A549 (cell line): ENCODE measurements at regions not wholly inside any gene's neighbourhood (a gene's known extent, or its start where the extent isn't known, plus 50 kb on each side); places are given as distances from the start of the nearest gene placed in this dataset.

Experiments
- ATAC-seq, 2 experiments: fragments of 200-7000 bp in 1 of 2; fragments of >200 bp in 1 of 2; cut with Nextera tagmentation in 1 of 2; cut with Tn5 transposase in 1 of 2; 3 replicates each; pipeline versions ENCODE4 v1.8.0 to v1.9.1; 2018 to 2020; ENCODE audit warnings: mild to moderate bottlenecking in 1 of 2, moderate library complexity in 1 of 2
- CTCF ChIA-PET: fragments of 300-600 bp; sonication (Branson Sonifier 250); formaldehyde crosslinking; extraction: SDS; loops from one replicate; lab custom pipeline; 2021; ENCODE audit warnings: antibody characterized with exemption, inconsistent platforms; lab: Yijun Ruan, JAX
- POLR2A ChIA-PET: fragments of 350-600 bp; formaldehyde crosslinking; extraction: SDS; loops from one replicate; lab custom pipeline; 2021; ENCODE audit warnings: antibody characterized with exemption, inconsistent platforms; lab: Yijun Ruan, JAX
- DNase-seq, 2 experiments: peaks; one replicate each; pipeline versions ENCODE4 v3.0.0 to v3.0.0-alpha.2; 2011 to 2016; ENCODE audit warnings: low read depth in 1 of 2, low spot score in 1 of 2
- FAIRE-seq: peaks from 2 replicates; lab custom pipeline; 2011; peaks lifted over from hg19 to GRCh38; lab: Jason Lieb, UNC
- H3K27ac ChIP-seq, 2 experiments: fragments of >200 bp; sonication (Bioruptor Twin); formaldehyde crosslinking; 3 replicates each; pipeline ENCODE4 v1.5.1; 2016 to 2017
- H3K4me1 ChIP-seq: fragments of >200 bp; sonication (Bioruptor Twin); formaldehyde crosslinking; 3 replicates; pipeline ENCODE4 v1.6.1; 2016
- H3K4me2 ChIP-seq: fragments of >200 bp; sonication (Bioruptor Twin); formaldehyde crosslinking; 3 replicates; pipeline ENCODE4 v1.6.1; 2016
- H3K4me3 ChIP-seq: fragments of >200 bp; sonication (Bioruptor Twin); formaldehyde crosslinking; 3 replicates; pipeline ENCODE4 v1.5.1; 2016
- H3K9me3 ChIP-seq: fragments of >200 bp; sonication (Bioruptor Twin); formaldehyde crosslinking; 3 replicates; pipeline ENCODE4 v1.6.1; 2016
- BCL3 ChIP-seq: fragments of >200 bp; sonication (Bioruptor Twin); formaldehyde crosslinking; IDR thresholded peaks from 3 replicates; pipeline ENCODE4 v1.6.1; 2016
- CBX2 ChIP-seq: fragments of 200-600 bp; sonication (generic); IDR thresholded peaks from 2 replicates; pipeline ENCODE4 v1.6.1; 2016; ENCODE audit warnings: low read depth, mild to moderate bottlenecking, borderline replicate concordance
- CEBPB ChIP-seq, 2 experiments: fragments of >200 bp in 1 of 2; sonication (Bioruptor Twin) in 1 of 2; formaldehyde crosslinking in 1 of 2; IDR thresholded peaks; 2 replicates each; pipeline ENCODE4 v1.6.1; 2012 to 2016
- CHD4 ChIP-seq: fragments of 200-600 bp; sonication (generic); IDR thresholded peaks from 2 replicates; pipeline ENCODE4 v1.6.1; 2016; ENCODE audit warnings: antibody characterized with exemption, mild to moderate bottlenecking, borderline replicate concordance
- EHMT2 ChIP-seq: fragments of 200-600 bp; sonication (generic); IDR thresholded peaks from 2 replicates; pipeline ENCODE4 v1.6.1; 2016; ENCODE audit warnings: antibody characterized with exemption, low read depth, mild to moderate bottlenecking, moderate library complexity
- EP300 ChIP-seq, 2 experiments: fragments of >200 bp; sonication (Bioruptor Twin); formaldehyde crosslinking; IDR thresholded peaks; 2 replicates in 1 of 2; 3 replicates in 1 of 2; pipeline ENCODE4 v1.6.1; 2016 to 2017
- ESRRA ChIP-seq: fragments of 150-350 bp; IDR thresholded peaks from 2 replicates; pipeline ENCODE4 v1.6.1; 2014; ENCODE audit warnings: mild to moderate bottlenecking, low read length, borderline replicate concordance
- FOSL2 ChIP-seq, 2 experiments: fragments of 450-650 bp in 1 of 2; fragments of >200 bp in 1 of 2; sonication (Bioruptor Twin) in 1 of 2; formaldehyde crosslinking; IDR thresholded peaks; 2 replicates each; pipeline versions ENCODE4 v1.5.0 to v1.6.1; 2016 to 2020; ENCODE audit warnings: mild to moderate bottlenecking in 1 of 2, moderate library complexity in 1 of 2
- HDAC2 ChIP-seq: fragments of 200-600 bp; sonication (generic); IDR thresholded peaks from 2 replicates; pipeline ENCODE4 v1.6.1; 2016
- HES2 ChIP-seq: fragments of >200 bp; sonication (Bioruptor Twin); formaldehyde crosslinking; IDR thresholded peaks from 2 replicates; pipeline ENCODE4 v1.6.1; 2016
- HEYL ChIP-seq: fragments of 250-450 bp; sonication (Bioruptor Pico); IDR thresholded peaks from 2 replicates; pipeline ENCODE4 v1.8.0; 2021; ENCODE audit warnings: mild to moderate bottlenecking, moderate library complexity
- HOXA7 ChIP-seq: fragments of 250-450 bp; sonication (Bioruptor Pico); IDR thresholded peaks from 2 replicates; pipeline ENCODE4 v1.5.0; 2020; ENCODE audit warnings: mild to moderate bottlenecking, moderate library complexity
- HOXB13 ChIP-seq: fragments of 250-450 bp; sonication (Bioruptor Pico); IDR thresholded peaks from 2 replicates; pipeline ENCODE4 v1.5.0; 2020; ENCODE audit warnings: low read depth, mild to moderate bottlenecking, moderate library complexity
- HOXB5 ChIP-seq: fragments of 250-450 bp; sonication (Bioruptor Pico); IDR thresholded peaks from 2 replicates; pipeline ENCODE4 v1.5.0; 2020; ENCODE audit warnings: mild to moderate bottlenecking, moderate library complexity
- JUNB ChIP-seq: fragments of >200 bp; sonication (Bioruptor Twin); formaldehyde crosslinking; IDR thresholded peaks from 2 replicates; pipeline ENCODE4 v1.6.1; 2016
- MAX ChIP-seq: IDR thresholded peaks from 2 replicates; pipeline ENCODE4 v1.6.1; 2012
- NFE2L2 ChIP-seq: fragments of 150-350 bp; conservative IDR thresholded peaks from 2 replicates; pipeline ENCODE4 v1.6.1; 2014; ENCODE audit warnings: low read length
- NPAS2 ChIP-seq: fragments of 250-450 bp; sonication (Bioruptor Pico); IDR thresholded peaks from 2 replicates; pipeline ENCODE4 v1.8.0; 2022; ENCODE audit warnings: mild to moderate bottlenecking, moderate library complexity, borderline replicate concordance
- NR3C1 ChIP-seq: fragments of >200 bp; sonication (Bioruptor Twin); formaldehyde crosslinking; IDR thresholded peaks from 3 replicates; pipeline ENCODE4 v1.6.1; 2017
- PBX3 ChIP-seq: IDR thresholded peaks from 2 replicates; pipeline ENCODE4 v1.6.1; 2012
- POLR2AphosphoS2 ChIP-seq: conservative IDR thresholded peaks from 2 replicates; pipeline ENCODE4 v1.6.1; 2012; ENCODE audit warnings: low read length, improper control_type of control experiment, inconsistent platforms
- RAD21 ChIP-seq, 2 experiments: fragments of >200 bp in 1 of 2; sonication (Bioruptor Twin) in 1 of 2; formaldehyde crosslinking in 1 of 2; IDR thresholded peaks in 1 of 2; conservative IDR thresholded peaks in 1 of 2; 2 replicates in 1 of 2; 3 replicates in 1 of 2; pipeline ENCODE4 v1.6.1; 2012 to 2018; ENCODE audit warnings: inconsistent platforms in 1 of 2
- RCOR1 ChIP-seq: fragments of 150-350 bp; IDR thresholded peaks from 2 replicates; pipeline ENCODE4 v1.6.1; 2014; ENCODE audit warnings: antibody characterized with exemption, low read length, low read depth
- REST ChIP-seq: fragments of 200-600 bp; sonication (generic); IDR thresholded peaks from 2 replicates; pipeline ENCODE4 v1.6.1; 2016; ENCODE audit warnings: antibody characterized with exemption, mild to moderate bottlenecking, moderate library complexity
- whole genome bisulfite sequencing: methylation state at CpG from one replicate; pipeline ENCODE4 v1.1.6; 2017; ENCODE audit errors: missing lambda C conversion rate; 5-methylcytosine and 5-hydroxymethylcytosine counted together
- TF ChIP-seq, protein P1 (sequence below): fragments of >200 bp; sonication (Bioruptor Twin); formaldehyde crosslinking; IDR thresholded peaks from 3 replicates; pipeline ENCODE4 v1.5.1; 2016
- TF ChIP-seq, protein P2 (sequence below): fragments of 150-350 bp; IDR thresholded peaks from 2 replicates; pipeline ENCODE4 v1.6.1; 2014; ENCODE audit warnings: low read depth, mild to moderate bottlenecking, low read length

DNA sequence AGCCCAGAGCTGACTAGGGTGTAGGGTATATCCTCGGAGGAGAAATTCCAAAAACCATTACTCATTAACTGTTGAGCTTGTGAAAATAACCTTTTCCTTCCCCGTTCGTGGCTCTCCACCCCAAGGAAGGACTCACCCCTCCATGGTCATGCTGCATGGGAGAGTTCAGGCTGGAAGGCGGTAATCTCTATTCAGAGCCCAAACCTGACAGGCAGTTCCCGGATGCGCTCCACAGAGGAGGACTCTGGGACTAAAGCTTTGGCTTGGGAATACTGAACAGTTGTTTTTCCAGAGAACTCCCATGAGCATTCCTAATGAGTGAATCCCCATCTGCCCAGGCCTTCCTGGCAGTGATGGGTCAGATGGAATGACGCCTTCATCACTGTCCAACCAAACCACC lies 125.4 kb downstream of the BCOR start:
- 71% methylated on average over 7 of the region's 7 CpGs for WGBS
- TF ChIP-seq BCL3, result no peak
- TF ChIP-seq RAD21 (conservative IDR thresholded peaks at IDR 0.05 in 1 of 2, IDR thresholded peaks at IDR 0.05 in 1 of 2), result no peak
- TF ChIP-seq HES2, result no peak
- TF ChIP-seq NPAS2 (CRISPR knock-in tag), result no peak
- TF ChIP-seq HOXB5 (CRISPR knock-in tag), result no peak
- TF ChIP-seq FOSL2 (IDR thresholded peaks at IDR 0.05), result no peak
- TF ChIP-seq FOSL2 (CRISPR knock-in tag; IDR thresholded peaks at IDR 0.05), result no peak
- TF ChIP-seq MAX, result no peak
- no peak for TF ChIP-seq POLR2AphosphoS2
- no peak for TF ChIP-seq ESRRA
- no peak for TF ChIP-seq HOXA7 (CRISPR knock-in tag)
- no peak for TF ChIP-seq HDAC2
- TF ChIP-seq, protein P1, sequence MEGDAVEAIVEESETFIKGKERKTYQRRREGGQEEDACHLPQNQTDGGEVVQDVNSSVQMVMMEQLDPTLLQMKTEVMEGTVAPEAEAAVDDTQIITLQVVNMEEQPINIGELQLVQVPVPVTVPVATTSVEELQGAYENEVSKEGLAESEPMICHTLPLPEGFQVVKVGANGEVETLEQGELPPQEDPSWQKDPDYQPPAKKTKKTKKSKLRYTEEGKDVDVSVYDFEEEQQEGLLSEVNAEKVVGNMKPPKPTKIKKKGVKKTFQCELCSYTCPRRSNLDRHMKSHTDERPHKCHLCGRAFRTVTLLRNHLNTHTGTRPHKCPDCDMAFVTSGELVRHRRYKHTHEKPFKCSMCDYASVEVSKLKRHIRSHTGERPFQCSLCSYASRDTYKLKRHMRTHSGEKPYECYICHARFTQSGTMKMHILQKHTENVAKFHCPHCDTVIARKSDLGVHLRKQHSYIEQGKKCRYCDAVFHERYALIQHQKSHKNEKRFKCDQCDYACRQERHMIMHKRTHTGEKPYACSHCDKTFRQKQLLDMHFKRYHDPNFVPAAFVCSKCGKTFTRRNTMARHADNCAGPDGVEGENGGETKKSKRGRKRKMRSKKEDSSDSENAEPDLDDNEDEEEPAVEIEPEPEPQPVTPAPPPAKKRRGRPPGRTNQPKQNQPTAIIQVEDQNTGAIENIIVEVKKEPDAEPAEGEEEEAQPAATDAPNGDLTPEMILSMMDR, result no peak
- TF ChIP-seq REST, result no peak
- TF ChIP-seq CEBPB (IDR thresholded peaks at IDR 0.05), result no peak
- no peak for TF ChIP-seq CHD4
- no peak for TF ChIP-seq PBX3
- TF ChIP-seq RCOR1, result no peak
- no peak for TF ChIP-seq NR3C1
- TF ChIP-seq JUNB, result no peak
- CTCF ChIA-PET, result interaction anchor here (0.7 kb wide), 1 partner anchor 19 kb away, joined by 3 read pairs; no protein-coding TSS in a partner anchor
- POLR2A ChIA-PET, result no interaction called here
- ATAC-seq (no peak), FAIRE-seq (no peak), DNase-seq (no peak)
- H3K9me3 ChIP-seq, result peaks cover 10% of the 10 kb centered on the region
- no peak overlapping the region for H3K27ac ChIP-seq
- no peak overlapping the region for H3K4me2 ChIP-seq
- H3K4me3 ChIP-seq, result no peak overlapping the region
- peaks cover 9% of the 10 kb centered on the region for H3K4me1 ChIP-seq

DNA sequence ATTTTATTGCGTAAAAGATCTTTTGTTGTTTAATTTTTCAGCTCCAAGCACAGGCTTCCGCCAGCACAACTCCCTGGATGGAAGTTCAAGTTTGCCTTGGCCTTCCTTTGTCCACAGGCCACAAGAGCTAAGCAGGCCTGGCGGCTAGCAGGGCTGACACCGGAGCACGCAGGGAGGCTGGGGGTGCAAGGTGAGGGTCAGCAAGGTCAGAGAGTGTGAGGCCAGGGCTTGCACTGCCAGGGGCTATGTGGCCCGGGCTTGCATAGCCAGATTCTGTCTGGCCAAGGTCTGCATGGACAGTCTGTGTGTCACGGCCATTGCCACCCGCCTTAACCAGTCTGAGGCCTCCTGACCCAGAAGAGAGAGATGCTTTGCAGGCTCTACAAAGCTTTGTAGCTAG lies 123.9 kb downstream of the BCOR start:
- FAIRE-seq (no peak), ATAC-seq (no peak), DNase-seq (no peak)
- H3K27ac ChIP-seq, result no peak overlapping the region
- 89% methylated on average over 4 of the region's 8 CpGs for WGBS
- ChIA-PET POLR2A (no interaction called here), CTCF (interaction anchor here (0.6 kb wide), 1 partner anchor 877 kb away, joined by 3 read pairs; no protein-coding TSS in a partner anchor)
- no peak overlapping the region for H3K4me2 ChIP-seq
- H3K4me3 ChIP-seq, result no peak overlapping the region
- peaks cover 9% of the 10 kb centered on the region for H3K4me1 ChIP-seq
- H3K9me3 ChIP-seq, result peaks cover 10% of the 10 kb centered on the region
- no peak for TF ChIP-seq PBX3
- no peak for TF ChIP-seq NFE2L2
- no peak for TF ChIP-seq HOXB5 (CRISPR knock-in tag)
- TF ChIP-seq CEBPB (IDR thresholded peaks at IDR 0.05), result no peak
- no peak for TF ChIP-seq EP300 (IDR thresholded peaks at IDR 0.05)
- TF ChIP-seq, protein P2, sequence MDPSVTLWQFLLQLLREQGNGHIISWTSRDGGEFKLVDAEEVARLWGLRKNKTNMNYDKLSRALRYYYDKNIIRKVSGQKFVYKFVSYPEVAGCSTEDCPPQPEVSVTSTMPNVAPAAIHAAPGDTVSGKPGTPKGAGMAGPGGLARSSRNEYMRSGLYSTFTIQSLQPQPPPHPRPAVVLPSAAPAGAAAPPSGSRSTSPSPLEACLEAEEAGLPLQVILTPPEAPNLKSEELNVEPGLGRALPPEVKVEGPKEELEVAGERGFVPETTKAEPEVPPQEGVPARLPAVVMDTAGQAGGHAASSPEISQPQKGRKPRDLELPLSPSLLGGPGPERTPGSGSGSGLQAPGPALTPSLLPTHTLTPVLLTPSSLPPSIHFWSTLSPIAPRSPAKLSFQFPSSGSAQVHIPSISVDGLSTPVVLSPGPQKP, result no peak
- no peak for TF ChIP-seq HEYL (CRISPR knock-in tag)
- no peak for TF ChIP-seq EHMT2
- TF ChIP-seq POLR2AphosphoS2, result no peak
- TF ChIP-seq CBX2, result no peak
- TF ChIP-seq HOXB13 (CRISPR knock-in tag), result no peak
